ENCODE measurements at regions not wholly inside any gene's neighbourhood (a gene's known extent, or its start where the extent isn't known, plus 50 kb on each side); places are given as distances from the start of the nearest gene placed in this dataset.

DNA sequence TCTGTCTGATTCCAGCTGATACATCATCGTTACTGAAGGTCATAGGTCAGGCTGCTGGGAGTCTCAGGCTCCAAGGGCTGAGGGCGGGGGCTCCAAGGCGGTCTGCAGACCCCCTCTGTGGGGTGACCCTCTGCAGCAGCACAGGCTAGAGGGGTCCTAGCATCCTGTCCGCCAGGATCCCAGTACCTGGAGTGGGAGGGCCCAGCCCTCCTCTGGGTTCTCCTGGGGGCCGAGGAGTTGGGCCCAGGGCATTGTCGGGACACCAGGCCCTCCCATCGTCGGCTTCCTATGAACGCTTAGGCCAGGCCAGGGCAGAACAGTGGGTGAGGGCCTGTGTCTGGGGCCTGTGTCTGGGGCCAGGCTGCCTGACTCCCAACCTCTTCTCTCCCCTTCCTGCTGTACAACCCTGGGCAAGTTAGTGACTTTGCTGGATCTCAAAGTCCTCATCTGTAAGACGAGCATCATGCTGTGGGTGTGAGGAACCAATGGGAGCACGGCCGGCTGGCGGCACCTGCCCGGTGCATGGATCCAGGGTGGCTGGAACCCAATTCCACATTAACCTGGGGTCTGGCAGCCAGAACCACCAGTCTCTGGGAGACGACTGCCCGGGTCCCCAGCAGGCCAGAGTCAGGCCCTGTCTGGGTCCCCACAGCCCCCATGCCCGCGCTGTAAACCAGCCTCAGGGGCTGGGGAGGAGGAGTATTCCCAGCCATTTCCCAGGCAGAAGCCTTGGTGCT lies 56.2 kb upstream of the COL18A1 start:
- Histone ChIP-seq H4K20me1 (ENCODE audit: control insufficient read depth, extremely low read depth, insufficient read depth, low read length) (no peaks in the 10 kb centered on the region), H3K27me3 (ENCODE audit: control insufficient read depth, insufficient read depth, low read length) (no peaks in the 10 kb centered on the region), H3K79me2 (ENCODE audit: control insufficient read depth, insufficient read depth, low read length) (no peaks in the 10 kb centered on the region), H2AFZ (ENCODE audit: low read length) (no peak overlapping the region), H3K9me3 (ENCODE audit: control insufficient read depth, insufficient read depth, low read depth, low read length) (no peaks in the 10 kb centered on the region), H3K36me3 (ENCODE audit: control insufficient read depth, insufficient read depth, low read length) (no peaks in the 10 kb centered on the region), H3K27ac (ENCODE audit: insufficient read depth, low read length) (no peak overlapping the region), H3K4me1 (ENCODE audit: control insufficient read depth, extremely low read depth, insufficient read depth, low read length) (peaks cover 14% of the 10 kb centered on the region), H3K9ac (ENCODE audit: insufficient read depth, low read length) (no peak overlapping the region), H3K4me3 (replicated peaks in 1 of 4; ENCODE audit: control extremely low read depth in 1 of 4, insufficient read depth in 1 of 4, low read depth in 3 of 4, low read length in 4 of 4) (no peak overlapping the region), H3K4me2 (ENCODE audit: extremely low read depth, insufficient read depth, low read length) (no peak overlapping the region)
- no peak for DNase-seq (ENCODE audit: low read depth in 2 of 2)
- TF ChIP-seq CTCF (conservative IDR thresholded peaks at IDR 0.05 in 1 of 2, IDR thresholded peaks at IDR 0.05 in 1 of 2; ENCODE audit: low read depth in 1 of 2, low read length in 2 of 2) (no peak), EZH2 (IDR thresholded peaks at IDR 0.05; ENCODE audit: low read length, missing control alignments) (no peak)

DNA sequence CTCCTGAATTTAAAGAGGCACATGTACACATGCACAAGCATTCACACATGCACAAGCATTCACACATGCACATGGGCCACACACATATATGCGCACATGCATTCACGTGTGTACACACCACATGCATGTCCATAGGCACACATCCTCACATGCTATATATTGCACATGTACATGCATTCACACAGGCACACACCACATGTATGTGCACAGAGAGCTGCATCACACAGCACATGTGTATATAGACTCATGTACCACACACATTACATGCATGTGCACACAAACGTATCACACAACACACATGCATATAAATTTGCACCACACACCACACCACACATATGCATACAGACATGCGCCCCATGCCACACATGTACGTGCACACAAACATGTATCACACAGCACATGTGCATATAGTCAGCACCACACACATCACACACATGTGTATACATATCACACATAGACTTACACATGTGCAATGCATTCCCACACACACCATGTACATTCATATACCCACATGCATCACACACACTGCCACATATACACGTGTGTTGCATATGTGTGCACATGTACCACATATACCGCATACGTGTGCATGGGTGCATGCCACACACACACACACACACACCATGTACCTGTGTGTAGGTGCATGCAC lies 54.6 kb upstream of the COL18A1 start:
- H3K79me2 ChIP-seq (ENCODE audit: control insufficient read depth, insufficient read depth, low read length) = no peaks in the 10 kb centered on the region
- peak overlapping the region; percentile 26 for H3K9ac ChIP-seq (ENCODE audit: insufficient read depth, low read length)
- DNase-seq (ENCODE audit: low read depth in 2 of 2) = no peak
- no peak overlapping the region for H2AFZ ChIP-seq (ENCODE audit: low read length)
- H4K20me1 ChIP-seq (ENCODE audit: control insufficient read depth, extremely low read depth, insufficient read depth, low read length) = no peaks in the 10 kb centered on the region
- H3K36me3 ChIP-seq (ENCODE audit: control insufficient read depth, insufficient read depth, low read length) = no peaks in the 10 kb centered on the region
- H3K9me3 ChIP-seq (ENCODE audit: control insufficient read depth, insufficient read depth, low read depth, low read length) = no peaks in the 10 kb centered on the region
- TF ChIP-seq EZH2 (IDR thresholded peaks at IDR 0.05; ENCODE audit: low read length, missing control alignments) = no peak
- no peak for TF ChIP-seq CTCF (conservative IDR thresholded peaks at IDR 0.05 in 1 of 2, IDR thresholded peaks at IDR 0.05 in 1 of 2; ENCODE audit: low read depth in 1 of 2, low read length in 2 of 2)
- H3K4me2 ChIP-seq (ENCODE audit: extremely low read depth, insufficient read depth, low read length) = peak overlapping the region; percentile 59
- H3K4me1 ChIP-seq (ENCODE audit: control insufficient read depth, extremely low read depth, insufficient read depth, low read length) = peaks cover 14% of the 10 kb centered on the region
- H3K27me3 ChIP-seq (ENCODE audit: control insufficient read depth, insufficient read depth, low read length) = no peaks in the 10 kb centered on the region
- H3K4me3 ChIP-seq (replicated peaks in 1 of 4; ENCODE audit: control extremely low read depth in 1 of 4, insufficient read depth in 1 of 4, low read depth in 3 of 4, low read length in 4 of 4) = no peak overlapping the region
- H3K27ac ChIP-seq (ENCODE audit: insufficient read depth, low read length) = peak overlapping the region; percentile 68

DNA sequence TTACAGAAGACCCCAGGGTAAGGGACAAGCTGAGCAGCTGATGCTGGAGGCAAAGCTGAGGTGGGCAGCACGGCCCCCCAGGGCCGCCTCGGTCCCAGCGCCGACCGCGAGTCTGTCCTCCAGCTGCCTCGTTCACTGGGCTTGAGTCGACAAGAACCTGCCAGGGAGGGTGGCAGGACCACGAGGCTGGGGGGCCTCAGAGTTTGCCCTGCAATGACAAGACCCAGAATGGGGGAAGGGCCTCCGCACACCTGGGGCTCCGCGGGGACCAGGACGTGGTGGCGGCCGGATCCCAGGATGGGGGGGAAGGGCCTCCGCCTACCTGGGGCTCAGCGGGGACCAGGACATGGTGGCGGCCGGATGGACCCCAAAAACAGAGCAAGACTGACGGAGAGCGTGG lies 53.9 kb upstream of the COL18A1 start:
- no peak overlapping the region for H3K4me2 ChIP-seq (ENCODE audit: extremely low read depth, insufficient read depth, low read length)
- no peak overlapping the region for H2AFZ ChIP-seq (ENCODE audit: low read length)
- H3K4me1 ChIP-seq (ENCODE audit: control insufficient read depth, extremely low read depth, insufficient read depth, low read length) = peaks cover 14% of the 10 kb centered on the region
- H3K9me3 ChIP-seq (ENCODE audit: control insufficient read depth, insufficient read depth, low read depth, low read length) = no peaks in the 10 kb centered on the region
- no peak for DNase-seq (ENCODE audit: low read depth in 2 of 2)
- TF ChIP-seq CTCF (conservative IDR thresholded peaks at IDR 0.05 in 1 of 2, IDR thresholded peaks at IDR 0.05 in 1 of 2; ENCODE audit: low read depth in 1 of 2, low read length in 2 of 2) = no peak
- TF ChIP-seq EZH2 (IDR thresholded peaks at IDR 0.05; ENCODE audit: low read length, missing control alignments) = no peak
- no peak overlapping the region for H3K27ac ChIP-seq (ENCODE audit: insufficient read depth, low read length)
- H4K20me1 ChIP-seq (ENCODE audit: control insufficient read depth, extremely low read depth, insufficient read depth, low read length) = no peaks in the 10 kb centered on the region
- no peaks in the 10 kb centered on the region for H3K36me3 ChIP-seq (ENCODE audit: control insufficient read depth, insufficient read depth, low read length)
- no peak overlapping the region for H3K4me3 ChIP-seq (replicated peaks in 1 of 4; ENCODE audit: control extremely low read depth in 1 of 4, insufficient read depth in 1 of 4, low read depth in 3 of 4, low read length in 4 of 4)
- H3K9ac ChIP-seq (ENCODE audit: insufficient read depth, low read length) = no peak overlapping the region
- H3K79me2 ChIP-seq (ENCODE audit: control insufficient read depth, insufficient read depth, low read length) = no peaks in the 10 kb centered on the region
- H3K27me3 ChIP-seq (ENCODE audit: control insufficient read depth, insufficient read depth, low read length) = no peaks in the 10 kb centered on the region

Data from fibroblast of lung (primary cell).